GM18909 (cell line): ENCODE measurements at regions not wholly inside any gene's neighbourhood (a gene's known extent, or its start where the extent isn't known, plus 50 kb on each side); places are given as distances from the start of the nearest gene placed in this dataset.
"Not testable (repeated sequence)": the region's sequence is repeated elsewhere in the genome, so short reads cannot be mapped to it uniquely, and the experiment has no call there.

Experiments
- ATAC-seq: cut with Tn5 transposase; IDR thresholded peaks from one replicate; pipeline ENCODE4 v1.9.1; 2021; ENCODE audit warnings: mild to moderate bottlenecking; ENCODE audit not compliant: unreplicated experiment, poor library complexity

DNA sequence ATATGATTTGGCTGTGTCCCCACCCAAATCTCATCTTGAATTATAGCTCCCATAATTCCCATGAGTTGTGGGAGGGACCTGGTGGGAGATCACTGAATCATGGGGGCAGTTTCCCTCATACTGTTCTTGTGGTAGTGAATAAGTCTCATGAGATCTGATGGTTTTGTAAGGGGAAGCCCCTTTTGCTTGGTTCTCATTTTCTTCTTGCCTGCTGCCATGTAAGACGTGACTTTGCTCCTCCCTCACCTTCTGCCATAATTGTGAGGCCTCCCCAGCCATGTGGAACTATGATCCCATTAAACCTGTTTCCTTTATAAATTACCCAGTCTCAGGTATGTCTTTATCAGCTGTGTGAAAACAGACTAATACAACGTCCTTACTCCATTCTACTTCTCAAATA is 108.5 kb upstream of the SCAF8 start:
- not testable (repeated sequence) for ATAC-seq

DNA sequence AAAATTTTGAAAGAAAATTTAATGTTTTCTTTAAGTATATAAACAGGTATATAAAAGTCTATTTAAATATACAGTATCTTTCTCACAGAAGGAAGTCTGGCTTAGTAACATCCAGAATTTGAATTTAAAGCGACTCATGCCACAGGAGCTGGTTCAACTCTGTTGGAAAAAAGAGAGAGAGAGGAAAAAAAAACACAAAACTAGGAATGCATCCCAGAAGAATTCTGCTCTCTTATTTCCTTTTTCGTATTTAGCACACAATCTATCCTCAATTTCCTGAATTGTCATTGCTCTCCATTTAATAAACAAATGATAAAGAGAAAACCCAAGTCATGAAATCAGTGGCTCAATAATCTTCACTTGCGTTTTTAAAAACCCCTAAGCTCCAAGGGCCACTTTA is 107.5 kb upstream of the SCAF8 start:
- ATAC-seq = no peak

DNA sequence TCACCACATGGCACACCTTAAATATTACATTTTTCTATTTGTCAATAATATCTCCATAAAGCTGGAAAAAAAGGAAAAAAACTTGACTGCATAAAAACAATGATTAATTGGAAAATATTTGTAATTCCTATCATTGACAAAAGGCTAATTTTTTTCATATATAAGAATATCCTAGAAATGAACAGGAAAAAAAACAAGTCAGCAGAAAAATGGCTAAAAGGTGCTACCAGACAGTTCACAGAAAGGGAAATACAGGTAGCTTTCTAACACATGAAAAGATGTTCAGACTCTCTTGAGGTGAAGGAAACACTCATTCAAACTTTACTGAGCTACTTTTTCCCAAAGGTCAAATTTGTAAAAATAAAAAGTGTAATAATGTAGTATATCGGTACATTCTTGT is 104.1 kb upstream of the SCAF8 start:
- no peak for ATAC-seq

DNA sequence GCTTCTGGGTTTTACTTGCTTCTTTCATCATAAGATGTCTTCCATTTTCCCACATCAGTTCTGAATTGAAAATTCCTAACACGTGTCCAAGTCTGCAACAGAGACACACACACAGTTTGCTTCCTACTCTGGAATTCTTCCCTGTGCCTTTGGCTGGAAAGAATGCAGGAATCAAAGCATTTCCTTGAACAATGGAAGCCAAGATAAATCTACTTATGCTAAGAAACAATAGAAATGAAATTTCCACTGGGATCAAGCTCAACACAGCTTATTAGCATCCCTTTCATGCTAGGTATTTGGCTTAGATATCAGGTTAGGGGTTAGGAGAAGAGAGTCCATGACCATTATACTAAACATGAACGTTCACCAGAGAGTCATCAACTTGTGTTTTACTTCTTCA is 101.1 kb upstream of the SCAF8 start:
- ATAC-seq = no peak

DNA sequence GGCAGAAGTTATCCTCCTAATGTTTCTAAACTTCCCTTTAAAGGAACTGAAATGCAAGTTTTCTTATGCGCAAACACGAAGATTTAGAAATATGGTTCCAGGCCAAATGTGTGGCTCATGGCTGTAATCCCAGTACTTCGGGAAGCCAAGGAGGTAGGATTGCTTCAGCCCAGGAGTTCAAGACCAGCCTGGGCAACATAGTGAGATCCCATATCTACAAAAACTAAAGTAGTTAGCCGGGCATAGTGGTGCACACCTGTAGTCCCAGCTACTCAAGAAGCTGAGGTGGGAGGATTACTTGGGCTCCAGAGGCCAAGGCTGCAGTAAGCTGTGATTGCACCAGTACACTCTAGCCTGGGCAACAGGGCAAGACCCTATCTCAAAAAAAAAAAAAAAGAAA is 95.8 kb upstream of the SCAF8 start:
- ATAC-seq = no peak

DNA sequence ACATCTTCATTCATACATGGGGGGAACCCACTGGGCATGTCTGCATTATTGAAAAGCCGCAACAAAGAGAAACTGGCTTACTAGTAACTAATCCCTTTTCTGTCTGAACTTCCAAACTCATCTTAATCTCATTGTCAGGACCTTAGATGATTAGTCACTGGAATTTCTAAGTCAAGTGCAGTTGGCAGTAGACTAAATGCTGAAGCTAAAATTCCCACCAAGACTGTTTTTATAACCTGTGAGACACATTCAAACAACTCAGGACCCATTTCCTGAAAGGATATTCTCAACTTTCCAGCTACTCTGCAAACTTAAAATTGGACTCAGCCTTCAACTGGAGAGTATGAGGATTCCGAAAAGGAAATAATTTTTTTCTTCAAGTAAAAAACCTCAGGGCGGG is 94.8 kb upstream of the SCAF8 start:
- no peak for ATAC-seq

DNA sequence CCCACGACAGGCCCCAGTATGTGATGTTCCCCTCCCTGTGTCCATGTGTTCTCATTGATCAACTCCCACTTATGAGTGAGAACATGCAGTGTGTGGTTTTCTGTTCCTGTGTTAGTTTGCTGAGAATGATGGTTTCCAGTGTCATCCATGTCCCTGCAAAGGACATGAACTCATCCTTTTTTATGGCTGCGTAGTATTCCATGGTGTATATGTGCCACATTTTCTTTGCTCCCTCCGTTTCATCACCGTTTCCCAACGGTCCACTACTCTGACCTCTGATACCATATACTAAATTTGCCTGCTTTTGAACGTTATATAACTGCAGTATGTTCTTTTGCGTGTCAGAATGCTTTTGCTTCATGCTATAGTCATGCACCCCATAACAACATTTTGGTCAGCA is 94.0 kb upstream of the SCAF8 start:
- ATAC-seq = not testable (repeated sequence)

DNA sequence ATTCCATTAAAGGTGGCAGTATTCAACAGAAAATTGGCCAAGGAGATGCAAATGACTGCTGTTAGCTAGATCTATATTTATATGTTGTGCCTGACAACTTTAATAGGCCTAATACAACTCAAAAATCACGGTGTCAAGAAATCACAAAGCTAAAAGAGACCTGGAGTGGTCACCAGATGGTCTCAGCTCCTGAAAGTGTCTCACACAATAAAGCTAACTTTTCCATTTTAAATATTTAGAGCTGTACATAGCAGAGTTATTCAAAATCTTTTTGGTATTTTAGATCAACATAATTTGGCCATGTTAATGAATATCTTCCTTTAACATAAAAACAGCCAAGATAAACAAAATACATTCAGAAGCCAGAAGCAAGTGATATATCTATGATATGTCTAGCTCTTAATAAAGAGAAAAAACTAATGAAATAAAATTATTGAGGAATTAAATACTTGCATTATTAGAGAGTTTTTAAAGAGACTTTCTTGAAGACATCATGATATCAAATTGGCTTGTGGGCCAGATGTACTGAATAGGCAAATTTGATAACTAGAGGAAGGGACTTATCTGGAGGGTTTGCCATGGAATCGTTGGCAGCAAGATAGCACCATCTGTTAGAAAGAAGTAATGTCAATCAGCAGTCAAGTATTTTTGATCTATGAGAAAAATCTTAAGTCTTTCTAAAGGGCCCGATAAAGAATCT is 84.9 kb upstream of the SCAF8 start:
- no peak for ATAC-seq

DNA sequence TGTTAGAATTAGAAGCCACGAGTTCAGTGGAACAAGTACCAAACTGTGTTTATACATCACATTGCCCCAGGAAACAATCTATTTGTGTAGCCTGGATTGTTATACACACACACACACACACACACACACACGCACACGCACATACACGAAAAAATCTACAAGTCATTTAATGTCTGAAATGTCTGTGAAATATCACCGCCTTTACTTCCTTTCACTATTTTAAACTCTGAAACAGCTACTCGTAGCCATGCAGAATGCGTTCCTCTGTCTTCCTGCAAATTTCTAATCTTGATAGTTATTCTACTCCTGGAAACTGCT is 84.4 kb upstream of the SCAF8 start:
- ATAC-seq = no peak

DNA sequence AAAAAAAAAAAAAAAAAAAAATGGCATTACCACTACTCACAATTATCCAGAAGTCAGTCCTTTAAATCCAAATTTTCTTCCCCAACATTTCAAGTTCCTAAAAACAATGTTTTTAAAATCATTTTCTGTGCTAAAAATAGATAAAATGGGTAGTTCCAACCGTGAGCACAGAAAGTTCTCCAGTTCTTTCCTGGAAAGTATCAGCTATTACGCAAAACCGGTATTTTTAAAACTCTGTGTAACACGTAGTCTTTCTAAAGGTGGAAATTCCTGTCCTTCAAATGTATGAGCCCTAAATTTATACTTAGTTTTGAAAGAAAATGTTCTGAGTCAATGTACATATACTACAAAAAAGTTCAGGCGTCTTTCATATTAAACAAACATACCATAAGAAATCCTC is 83.5 kb upstream of the SCAF8 start:
- no peak for ATAC-seq

DNA sequence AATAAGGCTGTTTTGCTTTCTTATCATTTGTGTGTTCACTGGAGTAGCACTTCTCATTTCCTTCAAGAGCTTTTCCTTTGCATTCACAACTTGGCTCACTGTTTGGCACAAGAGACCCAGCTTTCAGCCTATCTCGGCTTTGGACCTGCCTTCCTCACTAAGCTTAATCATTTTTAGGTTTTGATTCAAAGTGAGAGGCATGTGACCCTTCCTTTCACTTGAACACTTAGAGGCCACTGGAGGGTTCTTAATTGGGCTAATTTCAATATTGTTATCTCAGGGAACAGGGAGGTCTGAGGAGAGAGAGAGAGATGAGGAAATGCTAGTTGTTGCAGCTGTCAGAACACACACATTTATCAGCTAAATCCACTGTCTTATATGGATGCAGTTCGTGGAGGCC is 82.9 kb upstream of the SCAF8 start:
- ATAC-seq = no peak

DNA sequence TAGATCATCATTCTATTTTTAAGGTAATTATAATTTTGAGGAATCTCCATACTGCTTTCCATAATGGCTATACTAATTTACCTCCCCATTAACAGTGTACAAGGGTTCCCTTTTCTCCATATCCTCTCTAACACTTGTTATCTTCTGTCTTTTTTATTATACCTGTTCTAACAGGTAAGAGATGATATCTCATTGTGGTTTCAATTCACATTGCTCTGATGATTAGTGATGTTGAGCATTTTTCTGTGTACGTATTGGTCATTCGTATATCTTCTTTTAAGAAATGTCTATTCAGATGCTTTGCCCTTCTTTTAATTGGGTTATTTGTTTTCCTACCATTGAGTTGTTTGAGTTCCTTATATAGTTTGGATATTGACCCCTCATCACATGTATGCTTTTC is 81.6 kb upstream of the SCAF8 start:
- no peak for ATAC-seq

DNA sequence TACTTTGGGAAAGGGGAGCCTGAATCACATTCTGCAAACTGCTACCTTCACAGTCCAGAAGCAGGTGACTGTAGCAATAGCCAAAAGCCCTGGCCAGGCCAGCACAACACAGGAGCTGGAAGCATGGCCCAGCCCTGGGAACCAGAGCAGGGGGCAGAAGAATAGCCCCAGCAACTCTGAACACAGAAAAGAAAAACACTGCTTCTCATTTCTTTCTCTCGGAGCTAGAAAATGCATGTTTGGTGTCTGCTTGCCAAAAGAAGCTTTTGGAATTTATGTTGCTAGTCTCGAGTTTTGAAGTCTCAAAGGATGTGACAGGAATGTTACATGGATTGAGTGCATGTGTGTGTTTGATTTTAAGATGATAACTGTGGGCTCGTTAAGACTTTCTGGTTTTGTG is 79.8 kb upstream of the SCAF8 start:
- ATAC-seq = no peak

DNA sequence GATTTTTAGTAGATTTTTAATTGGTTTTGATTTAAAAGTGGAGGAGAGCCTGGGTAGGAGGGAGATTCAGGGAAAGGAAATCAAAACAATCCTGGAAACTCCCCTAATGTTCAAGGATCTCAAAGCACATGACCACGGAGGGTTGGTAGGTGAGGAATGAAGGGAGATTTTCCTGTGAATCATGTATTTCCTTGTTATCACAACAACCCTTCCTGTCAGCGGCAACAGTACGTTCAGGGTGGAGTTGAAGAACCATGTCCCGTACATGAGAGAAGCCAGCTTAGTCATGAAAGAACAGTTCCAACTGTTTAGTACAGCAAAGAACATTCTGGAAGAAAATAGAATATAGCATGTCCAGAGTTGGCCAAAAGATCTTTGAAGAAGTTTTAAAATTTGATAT is 79.4 kb upstream of the SCAF8 start:
- ATAC-seq = no peak

DNA sequence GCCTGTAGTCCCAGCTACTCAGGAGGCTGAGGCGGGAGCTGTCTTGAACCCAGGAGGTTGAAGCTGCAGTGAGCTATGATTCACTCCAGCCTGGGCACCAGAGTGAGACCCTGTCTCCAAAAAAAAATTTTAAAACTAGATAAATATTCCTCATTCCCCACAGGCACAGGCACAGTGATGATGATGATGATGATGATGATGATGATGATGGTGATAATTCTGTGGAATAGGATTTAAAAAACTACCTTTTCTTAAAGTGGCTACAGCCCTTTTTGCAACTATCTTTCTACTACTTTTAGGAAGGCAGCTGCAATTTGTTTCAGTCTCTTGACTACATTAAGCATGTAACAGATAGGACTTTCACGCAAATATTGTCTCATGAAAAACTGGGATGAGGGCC is 76.6 kb upstream of the SCAF8 start:
- ATAC-seq = no peak

DNA sequence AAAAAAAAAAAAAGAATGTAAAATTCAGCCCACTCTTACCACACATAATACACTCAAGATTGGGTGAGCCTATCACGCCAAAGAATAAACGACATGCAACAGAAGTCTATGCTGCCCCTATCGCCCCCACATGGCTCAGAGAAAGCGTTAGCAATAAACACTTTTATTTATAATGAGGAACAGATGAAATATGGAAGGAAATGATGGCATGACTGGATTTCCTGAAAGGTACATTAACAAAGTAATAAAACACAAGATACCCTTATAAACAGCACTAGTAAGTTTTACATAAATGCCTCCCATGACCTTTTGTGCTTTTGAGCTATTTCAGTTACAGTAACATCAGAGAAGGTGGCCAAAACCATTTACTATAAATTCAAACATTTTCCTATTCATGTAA is 71.4 kb upstream of the SCAF8 start:
- no peak for ATAC-seq

DNA sequence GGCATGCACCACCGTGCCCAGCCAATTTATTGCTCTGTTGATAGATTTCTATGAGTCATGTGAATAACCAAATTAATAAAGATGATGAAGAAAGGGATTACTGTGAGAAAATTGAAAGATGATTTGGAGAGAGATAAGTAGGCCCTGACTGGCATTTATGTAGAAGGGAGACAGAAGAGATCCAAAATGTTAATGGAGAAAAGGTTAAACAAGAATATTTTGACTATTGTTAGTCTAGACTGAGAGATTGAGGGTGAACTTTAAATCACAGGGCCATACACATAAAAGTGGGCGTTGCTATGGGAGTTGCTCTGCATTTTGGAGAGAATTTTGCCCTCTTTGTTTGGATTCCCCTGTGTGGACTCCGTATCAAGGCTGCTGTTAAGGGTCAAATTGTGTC is 68.9 kb upstream of the SCAF8 start:
- ATAC-seq = no peak

DNA sequence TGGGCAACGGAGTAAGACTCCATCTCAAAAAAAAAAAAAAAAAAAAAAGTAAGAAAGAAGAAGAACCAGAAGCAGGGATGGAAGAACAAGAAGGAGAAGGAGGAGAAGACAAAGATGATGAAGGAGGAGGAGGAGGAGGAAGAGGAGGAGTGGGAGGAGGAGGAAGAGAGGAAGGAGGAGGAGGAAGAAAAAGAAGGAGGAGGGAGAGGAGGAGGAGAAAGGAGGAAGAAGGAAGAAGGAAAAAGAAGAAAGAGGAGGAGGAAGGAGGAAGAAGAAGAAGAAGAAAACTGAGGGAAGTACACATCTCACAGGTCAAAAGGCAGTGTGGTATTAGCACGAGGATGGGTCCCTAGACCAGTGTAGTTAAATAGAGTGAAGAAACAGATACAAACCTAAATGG is 65.1 kb upstream of the SCAF8 start:
- ATAC-seq = no peak

DNA sequence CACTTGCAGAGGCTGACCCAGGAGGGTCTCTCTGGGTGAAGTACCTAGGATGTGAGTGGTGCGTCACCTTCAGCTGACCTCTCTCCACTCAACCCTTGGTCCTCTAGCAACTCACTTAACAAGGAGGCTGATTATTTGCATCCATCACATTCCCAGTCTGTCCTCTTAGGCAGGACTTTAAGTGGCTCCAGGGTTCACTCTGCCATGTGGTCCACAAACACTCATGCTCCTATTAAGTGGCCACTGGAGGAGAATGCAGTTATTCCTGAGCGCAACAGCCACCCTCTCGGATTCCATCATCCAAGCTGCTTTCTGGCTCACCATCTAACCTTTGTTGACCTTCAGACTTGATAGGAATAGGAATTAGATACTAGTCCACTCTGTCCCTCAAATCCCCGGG is 61.1 kb upstream of the SCAF8 start:
- no peak for ATAC-seq

DNA sequence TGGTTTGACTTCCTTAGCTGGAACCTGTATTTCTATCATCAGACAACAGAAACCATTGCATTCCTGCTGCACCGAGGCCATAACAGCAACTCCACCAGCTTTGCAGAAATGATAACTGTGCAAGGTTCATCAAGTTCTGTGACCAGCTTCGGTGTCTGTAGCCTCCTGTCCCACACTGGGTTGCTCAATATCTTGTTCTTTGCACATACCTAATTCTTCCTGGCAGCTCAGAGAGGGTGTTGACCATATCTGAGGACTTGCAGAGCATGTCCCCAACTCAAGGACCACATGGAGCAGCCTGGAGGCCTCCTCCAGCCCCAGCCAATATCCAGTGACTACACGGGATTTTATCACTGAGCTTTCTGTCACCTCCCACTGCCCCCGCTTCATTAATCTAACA is 59.3 kb upstream of the SCAF8 start:
- ATAC-seq = no peak

DNA sequence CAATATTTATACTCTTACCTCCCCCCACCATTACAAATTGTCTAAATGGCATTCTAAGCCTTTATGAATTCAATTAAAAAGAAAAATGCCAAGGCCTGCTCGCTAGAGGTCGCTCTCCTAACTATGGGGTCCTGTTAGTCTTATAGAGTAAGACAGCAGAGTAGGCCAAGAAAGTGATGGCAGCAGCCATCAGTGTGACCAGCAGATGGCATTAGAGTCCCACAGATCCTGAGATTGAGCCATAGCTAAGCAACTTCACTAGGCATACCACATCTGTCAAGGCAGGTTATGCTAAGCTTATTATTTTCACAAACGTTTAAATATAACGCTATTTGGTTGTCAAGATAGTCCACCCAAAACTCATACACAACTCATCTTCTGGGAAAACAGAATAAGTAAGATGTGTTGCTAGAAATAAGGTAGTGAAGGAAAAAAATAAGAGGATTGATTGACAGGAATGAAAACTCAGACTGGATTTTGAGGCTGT is 57.6 kb upstream of the SCAF8 start:
- peak; percentile 99 for ATAC-seq

DNA sequence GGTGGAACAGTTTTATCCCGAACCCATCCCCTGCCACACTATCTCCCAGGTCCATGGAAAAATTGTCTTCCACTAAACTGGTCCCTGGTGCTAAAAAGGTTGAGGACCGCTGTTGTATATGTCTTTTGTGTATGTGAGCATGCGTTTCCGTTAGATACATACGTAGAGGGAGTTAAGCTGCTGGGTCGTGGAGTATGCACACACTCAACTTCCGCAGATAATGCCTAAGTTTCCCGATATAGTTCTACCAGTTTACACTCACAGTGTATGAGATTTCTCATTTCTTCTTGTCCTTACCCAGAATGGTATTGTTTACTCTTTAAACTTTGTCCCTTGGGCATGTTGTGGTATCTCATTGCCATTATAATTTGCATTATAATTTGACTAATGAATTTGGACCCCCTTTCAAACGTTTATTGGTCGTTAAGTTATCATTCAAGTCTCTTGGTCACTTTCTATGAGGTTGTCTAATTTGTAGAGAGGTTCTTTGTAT is 50.5 kb upstream of the SCAF8 start:
- no peak for ATAC-seq
